ENCODE measurements at regions not wholly inside any gene's neighbourhood (a gene's known extent, or its start where the extent isn't known, plus 50 kb on each side); places are given as distances from the start of the nearest gene placed in this dataset.

- TF ChIP-seq POLR2A (IDR thresholded peaks at IDR 0.05) (no peak), POLR2AphosphoS5 (IDR thresholded peaks at IDR 0.05) (no peak)
Observed at GRCh38 chr14:84882830-84883229, 647.1 kb upstream of the FLRT2 start.

Measured in prostate gland (tissue), 1 donor.